ENCODE measurements at regions not wholly inside any gene's neighbourhood (a gene's known extent, or its start where the extent isn't known, plus 50 kb on each side); places are given as distances from the start of the nearest gene placed in this dataset.

- Histone ChIP-seq H3K36me3 (no peaks in the 10 kb centered on the region), H3K27ac (replicated peaks in 1 of 4) (no peak overlapping the region), H3K9me3 (no peaks in the 10 kb centered on the region), H3K4me1 (peaks cover 28 to 35% (median 33%) of the 10 kb centered on the region in 4 donors), H3K27me3 (no peaks in the 10 kb centered on the region), H3K4me3 (no peak overlapping the region)
- intact Hi-C loops (cut with DNase I): no loop called here
- no peak for DNase-seq (ENCODE audit: extremely low spot score)
- TF ChIP-seq CTCF (IDR thresholded peaks at IDR 0.05) (no peak), POLR2A (IDR thresholded peaks at IDR 0.05; ENCODE audit: low read depth) (no peak), POLR2AphosphoS5 (IDR thresholded peaks at IDR 0.05) (no peak), EP300 (IDR thresholded peaks at IDR 0.05) (no peak)
Measured at GRCh38 chr5:126000507-126000906, 422.7 kb upstream of the GRAMD2B start.

- peak in 1 of 2 donors; percentile 25 for TF ChIP-seq POLR2AphosphoS5 (IDR thresholded peaks at IDR 0.05)
- no peak for TF ChIP-seq EP300 (IDR thresholded peaks at IDR 0.05)
- no peak for TF ChIP-seq CTCF (IDR thresholded peaks at IDR 0.05)
- Histone ChIP-seq H3K27ac (replicated peaks in 1 of 4) (peak overlapping the region; percentile 55 to 72 (median 65)), H3K4me3 (no peak overlapping the region), H3K36me3 (no peaks in the 10 kb centered on the region), H3K27me3 (no peaks in the 10 kb centered on the region), H3K4me1 (peaks cover 28 to 35% (median 33%) of the 10 kb centered on the region in 4 donors), H3K9me3 (no peaks in the 10 kb centered on the region)
- intact Hi-C loops (cut with DNase I): no loop called here
- 15% methylated on average over 7 of the region's 7 CpGs for WGBS
- DNase-seq (ENCODE audit: extremely low spot score): no peak
Measured at GRCh38 chr5:126002222-126002897, 420.8 kb upstream of the GRAMD2B start.

GRCh38 chr5:126003309-126003708, 419.9 kb upstream of the GRAMD2B start:
- H3K36me3 ChIP-seq: no peaks in the 10 kb centered on the region
- H3K27ac ChIP-seq (replicated peaks in 1 of 4): peak overlapping the region; percentile 55 to 72 (median 65)
- 75% methylated on average over 3 of the region's 3 CpGs for WGBS
- H3K9me3 ChIP-seq: no peaks in the 10 kb centered on the region
- H3K4me3 ChIP-seq: no peak overlapping the region
- DNase-seq (ENCODE audit: extremely low spot score): no peak
- H3K4me1 ChIP-seq: peaks cover 28 to 41% (median 35%) of the 10 kb centered on the region in 4 donors
- TF ChIP-seq POLR2AphosphoS5 (IDR thresholded peaks at IDR 0.05) (no peak), EP300 (IDR thresholded peaks at IDR 0.05) (no peak), CTCF (IDR thresholded peaks at IDR 0.05) (no peak), POLR2A (IDR thresholded peaks at IDR 0.05; ENCODE audit: low read depth) (no peak)
- no peaks in the 10 kb centered on the region for H3K27me3 ChIP-seq
- intact Hi-C loops (cut with DNase I): no loop called here

- Histone ChIP-seq H3K4me1 (peaks cover 28 to 41% (median 35%) of the 10 kb centered on the region in 4 donors), H3K4me3 (no peak overlapping the region)
- intact Hi-C loops (cut with DNase I): no loop called here
Measured at GRCh38 chr5:126004636-126005035, 418.6 kb upstream of the GRAMD2B start.

More at GRCh38 chr5:126004636-126005035, 418.6 kb upstream of the GRAMD2B start:
- TF ChIP-seq CTCF (IDR thresholded peaks at IDR 0.05) (no peak), EP300 (IDR thresholded peaks at IDR 0.05) (no peak), POLR2AphosphoS5 (IDR thresholded peaks at IDR 0.05) (no peak), POLR2A (IDR thresholded peaks at IDR 0.05; ENCODE audit: low read depth) (no peak)
- Histone ChIP-seq H3K27ac (replicated peaks in 1 of 4) (no peak overlapping the region), H3K9me3 (no peaks in the 10 kb centered on the region), H3K36me3 (no peaks in the 10 kb centered on the region), H3K27me3 (no peaks in the 10 kb centered on the region)
- DNase-seq (ENCODE audit: extremely low spot score): no peak
- 47% methylated on average over 2 of the region's 2 CpGs for WGBS

Data from esophagus muscularis mucosa (tissue), 4 donors.